Omental fat pad (tissue), 3 donors: ENCODE measurements at regions not wholly inside any gene's neighbourhood (a gene's known extent, or its start where the extent isn't known, plus 50 kb on each side); places are given as distances from the start of the nearest gene placed in this dataset.

Experiments
- ATAC-seq: fragments of 150-250 bp; one replicate; pipeline ENCODE4 v1.9.1; 2016; ENCODE audit warnings: mild to moderate bottlenecking, moderate library complexity; ENCODE audit not compliant: low FRiP score
- DNase-seq: peaks from one replicate; pipeline ENCODE4 v3.0.0-alpha.2; 2019; ENCODE audit warnings: low spot score
- CTCF ChIP-seq, 3 donors: fragments of 450-650 bp; IDR thresholded peaks; one replicate each; pipeline ENCODE4 v1.5.1; 2016 to 2017; ENCODE audit warnings: antibody characterized with exemption in 3 of 3, mild to moderate bottlenecking in 3 of 3, moderate library complexity in 2 of 3

- no peak for DNase-seq
- no peak for ATAC-seq
- no peak for TF ChIP-seq CTCF (IDR thresholded peaks at IDR 0.05)
These were observed 124.2 kb upstream of the ADPGK start for GRCh38 chr15:72907733-72908132.

GRCh38 chr15:72902919-72903260, 119.3 kb upstream of the ADPGK start:
- peak; percentile 57 for ATAC-seq
- TF ChIP-seq CTCF (IDR thresholded peaks at IDR 0.05), result no peak

GRCh38 chr15:72902245-72902918, 118.8 kb upstream of the ADPGK start:
- DNase-seq (no peak), ATAC-seq (peak; percentile 70)
- no peak for TF ChIP-seq CTCF (IDR thresholded peaks at IDR 0.05)

More at GRCh38 chr15:72902919-72903260, 119.3 kb upstream of the ADPGK start:
- no peak for DNase-seq

GRCh38 chr15:72892986-72893385, 109.4 kb upstream of the ADPGK start:
- DNase-seq (no peak), ATAC-seq (no peak)
- TF ChIP-seq CTCF (IDR thresholded peaks at IDR 0.05), result no peak

- DNase-seq, result no peak
- ATAC-seq, result no peak
- TF ChIP-seq CTCF (IDR thresholded peaks at IDR 0.05), result no peak
These were observed 106.5 kb upstream of the ADPGK start for GRCh38 chr15:72890043-72890442.

GRCh38 chr15:72889545-72889944, 106.0 kb upstream of the ADPGK start:
- TF ChIP-seq CTCF (IDR thresholded peaks at IDR 0.05), result no peak
- no peak for ATAC-seq
- DNase-seq, result no peak

- no peak for TF ChIP-seq CTCF (IDR thresholded peaks at IDR 0.05)
- no peak for ATAC-seq
- DNase-seq, result no peak
These were observed 105.3 kb upstream of the ADPGK start for GRCh38 chr15:72888811-72889210.
